WI38 (cell line): ENCODE measurements at regions not wholly inside any gene's neighbourhood (a gene's known extent, or its start where the extent isn't known, plus 50 kb on each side); places are given as distances from the start of the nearest gene placed in this dataset.

Experiments used
- H3K4me3 ChIP-seq: 2 replicates; pipeline ENCODE4 v1.5.1; 2011; ENCODE audit warnings: low read depth, mild to moderate bottlenecking, control low read depth, low read length
- TF ChIP-seq, protein P1 (sequence below): IDR thresholded peaks from 2 replicates; pipeline ENCODE4 v1.5.1; 2012; ENCODE audit warnings: low read depth, mild to moderate bottlenecking, control low read depth, low read length

DNA sequence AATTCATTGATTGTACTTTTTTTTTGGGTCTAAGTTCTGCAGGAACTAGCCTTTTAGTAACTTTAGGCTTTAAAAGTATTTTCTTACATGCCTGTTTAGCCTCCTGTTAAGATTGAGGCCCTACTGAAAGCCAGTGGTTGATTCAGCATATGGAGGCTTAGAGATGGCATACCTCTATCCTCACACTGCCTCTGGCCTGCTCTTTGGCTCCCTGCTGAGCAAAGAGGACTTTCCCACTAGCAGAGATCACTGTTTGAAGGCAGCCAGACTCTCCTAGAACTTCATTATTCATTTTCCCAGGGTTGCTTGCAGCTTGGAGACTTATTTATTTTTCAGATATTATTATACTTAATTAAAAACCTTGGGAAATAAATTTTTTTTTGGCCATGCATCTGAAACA, 405.6 kb upstream of the MEX3C start:
- H3K4me3 ChIP-seq = no peak overlapping the region
- TF ChIP-seq, protein P1, sequence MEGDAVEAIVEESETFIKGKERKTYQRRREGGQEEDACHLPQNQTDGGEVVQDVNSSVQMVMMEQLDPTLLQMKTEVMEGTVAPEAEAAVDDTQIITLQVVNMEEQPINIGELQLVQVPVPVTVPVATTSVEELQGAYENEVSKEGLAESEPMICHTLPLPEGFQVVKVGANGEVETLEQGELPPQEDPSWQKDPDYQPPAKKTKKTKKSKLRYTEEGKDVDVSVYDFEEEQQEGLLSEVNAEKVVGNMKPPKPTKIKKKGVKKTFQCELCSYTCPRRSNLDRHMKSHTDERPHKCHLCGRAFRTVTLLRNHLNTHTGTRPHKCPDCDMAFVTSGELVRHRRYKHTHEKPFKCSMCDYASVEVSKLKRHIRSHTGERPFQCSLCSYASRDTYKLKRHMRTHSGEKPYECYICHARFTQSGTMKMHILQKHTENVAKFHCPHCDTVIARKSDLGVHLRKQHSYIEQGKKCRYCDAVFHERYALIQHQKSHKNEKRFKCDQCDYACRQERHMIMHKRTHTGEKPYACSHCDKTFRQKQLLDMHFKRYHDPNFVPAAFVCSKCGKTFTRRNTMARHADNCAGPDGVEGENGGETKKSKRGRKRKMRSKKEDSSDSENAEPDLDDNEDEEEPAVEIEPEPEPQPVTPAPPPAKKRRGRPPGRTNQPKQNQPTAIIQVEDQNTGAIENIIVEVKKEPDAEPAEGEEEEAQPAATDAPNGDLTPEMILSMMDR = no peak

GRCh38 chr18:51603551-51603950, 406.1 kb upstream of the MEX3C start:
- TF ChIP-seq, protein P1 = no peak
- no peak overlapping the region for H3K4me3 ChIP-seq

- TF ChIP-seq, protein P1 = no peak
- no peak overlapping the region for H3K4me3 ChIP-seq
Measured at GRCh38 chr18:51610481-51610880, 413.0 kb upstream of the MEX3C start.

GRCh38 chr18:51611326-51611725, 413.8 kb upstream of the MEX3C start:
- TF ChIP-seq, protein P1 = no peak

DNA sequence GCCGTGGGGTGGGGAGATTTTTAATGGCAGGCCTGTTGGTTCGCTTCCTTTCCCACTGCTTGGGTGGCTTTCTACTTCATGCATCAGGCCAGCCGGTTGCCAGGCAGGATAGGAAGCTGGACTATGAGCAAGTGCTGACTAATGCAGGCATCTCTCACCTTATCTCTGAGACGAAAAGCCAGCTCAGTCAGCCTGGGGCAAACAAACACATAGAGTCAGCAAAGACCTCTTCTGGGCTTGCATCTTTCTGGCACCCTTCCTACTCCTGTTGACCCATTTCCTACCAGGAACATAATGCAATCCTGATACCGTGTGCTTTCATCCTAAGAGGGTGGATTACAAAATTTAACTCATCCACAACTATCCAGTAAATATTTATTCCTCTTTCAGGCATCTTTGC, 416.6 kb upstream of the MEX3C start:
- TF ChIP-seq, protein P1 = no peak
- no peak overlapping the region for H3K4me3 ChIP-seq

More at GRCh38 chr18:51611326-51611725, 413.8 kb upstream of the MEX3C start:
- H3K4me3 ChIP-seq = no peak overlapping the region

DNA sequence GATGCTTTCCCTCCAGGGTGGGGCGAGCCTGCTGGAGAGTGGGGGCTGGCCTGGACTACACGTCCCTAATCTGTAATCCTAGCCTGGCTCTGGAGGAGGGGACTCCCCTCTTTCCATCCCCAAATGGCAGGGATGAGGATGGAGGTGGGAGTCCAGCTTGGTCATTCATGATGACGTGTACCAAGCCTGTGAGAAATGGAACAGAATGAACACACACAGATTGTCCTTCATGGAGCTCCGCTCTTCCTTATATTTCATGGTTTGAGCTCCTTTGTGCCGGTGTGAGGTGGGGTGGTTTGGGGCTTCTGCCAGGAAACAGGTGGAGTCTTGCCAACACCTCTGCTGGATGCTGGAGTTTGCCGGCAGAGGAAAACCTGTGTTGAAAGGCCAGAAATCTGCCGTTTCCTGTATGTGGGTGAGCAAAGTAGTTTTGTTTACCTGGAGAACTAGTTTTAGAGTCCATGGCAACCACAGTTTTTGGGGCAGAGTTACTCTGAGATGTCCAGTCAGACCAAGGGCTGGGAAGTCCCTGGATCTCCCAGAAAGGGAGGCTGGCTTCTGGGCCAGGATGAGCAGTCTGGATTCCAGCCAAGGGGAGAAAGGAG, 417.6 kb upstream of the MEX3C start:
- TF ChIP-seq, protein P1 = no peak
- H3K4me3 ChIP-seq = no peak overlapping the region

- H3K4me3 ChIP-seq = no peak overlapping the region
- TF ChIP-seq, protein P1 = no peak
Measured at GRCh38 chr18:51617167-51617566, 419.7 kb upstream of the MEX3C start.
